GM13977 (cell line): ENCODE measurements at regions not wholly inside any gene's neighbourhood (a gene's known extent, or its start where the extent isn't known, plus 50 kb on each side); places are given as distances from the start of the nearest gene placed in this dataset.

ENCODE experiments used
- DNase-seq: peaks from one replicate; pipeline ENCODE4 v3.0.0; 2012; ENCODE audit warnings: low spot score
- CTCF ChIP-seq: IDR thresholded peaks from 2 replicates; pipeline ENCODE4 v1.5.1; 2012; ENCODE audit warnings: mild to moderate bottlenecking, control low read depth; ENCODE audit not compliant: insufficient read depth; ENCODE audit errors: extremely low read depth, missing control alignments
- in situ Hi-C: fragments of 300-500 bp; cut with MboI; formaldehyde crosslinking; loops from one replicate; pipeline ENCODE4 v1.12.0; 2022; ENCODE audit warnings: low sequenced_read_pairs, low pct_unique_long_range_greater_than_20kb, mixed read lengths, inconsistent platforms; ENCODE audit not compliant: unreplicated experiment

GRCh38 chr4:178611062-178611461 lies 1168.8 kb upstream of the AGA start:
- in situ Hi-C loops: no loop called here
- no peak for DNase-seq

GRCh38 chr4:178612733-178613132 lies 1170.5 kb upstream of the AGA start:
- no peak for TF ChIP-seq CTCF
- DNase-seq: no peak
- in situ Hi-C loops: no loop called here

More at GRCh38 chr4:178611062-178611461, 1168.8 kb upstream of the AGA start:
- no peak for TF ChIP-seq CTCF

GRCh38 chr4:178632415-178632814 lies 1190.2 kb upstream of the AGA start:
- no peak for TF ChIP-seq CTCF
- in situ Hi-C loops: no loop called here
- DNase-seq: no peak

GRCh38 chr4:178633263-178633662 lies 1191.0 kb upstream of the AGA start:
- in situ Hi-C loops: no loop called here
- DNase-seq: no peak
- TF ChIP-seq CTCF: no peak

GRCh38 chr4:178664621-178665020 lies 1222.4 kb upstream of the AGA start:
- no peak for TF ChIP-seq CTCF
- in situ Hi-C loops: no loop called here
- no peak for DNase-seq

- in situ Hi-C loops: no loop called here
- TF ChIP-seq CTCF: no peak
- DNase-seq: no peak
These were observed 1223.7 kb upstream of the AGA start for GRCh38 chr4:178665916-178666315.

GRCh38 chr4:178671766-178672165 lies 1229.5 kb upstream of the AGA start:
- no peak for DNase-seq
- no peak for TF ChIP-seq CTCF
- in situ Hi-C loops: no loop called here
